HepG2 (cell line): ENCODE measurements at regions not wholly inside any gene's neighbourhood (a gene's known extent, or its start where the extent isn't known, plus 50 kb on each side); places are given as distances from the start of the nearest gene placed in this dataset.

ENCODE experiments used
- BHLHE40 ChIP-seq: IDR thresholded peaks from 2 replicates; pipeline ENCODE4 v1.6.1; 2011; ENCODE audit warnings: low read length, improper control_type of control experiment
- CTCF ChIP-seq: sonication (generic); formaldehyde crosslinking; IDR thresholded peaks from 2 replicates; pipeline ENCODE4 v1.5.0; 2020; ENCODE audit warnings: mild to moderate bottlenecking, missing genetic modification reagents, moderate library complexity
- KAT8 ChIP-seq: IDR thresholded peaks from 2 replicates; pipeline ENCODE4 v1.6.1; 2016; ENCODE audit warnings: missing genetic modification reagents, missing compliant biosample characterization
- KLF16 ChIP-seq, 2 experiments: sonication (generic) in 1 of 2; formaldehyde crosslinking in 1 of 2; IDR thresholded peaks; 2 replicates each; pipeline versions ENCODE4 v1.6.1 to v1.8.0; 2016 to 2023; ENCODE audit warnings: missing genetic modification reagents in 2 of 2, missing compliant biosample characterization in 1 of 2
- MAFK ChIP-seq, 2 experiments: IDR thresholded peaks in 1 of 2; conservative IDR thresholded peaks in 1 of 2; 2 replicates each; pipeline ENCODE4 v1.6.1; 2011; ENCODE audit warnings: improper control_type of control experiment in 2 of 2, low read length in 2 of 2
- MTA1 ChIP-seq: sonication (generic); formaldehyde crosslinking; IDR thresholded peaks from 2 replicates; pipeline ENCODE4 v1.4.0; 2020; ENCODE audit warnings: missing genetic modification reagents, mild to moderate bottlenecking, borderline replicate concordance
- NFATC3 ChIP-seq: sonication (generic); formaldehyde crosslinking; IDR thresholded peaks from 2 replicates; pipeline ENCODE4 v1.5.1; 2020; ENCODE audit warnings: mild to moderate bottlenecking, missing genetic modification reagents
- NFE2 ChIP-seq: sonication (generic); formaldehyde crosslinking; IDR thresholded peaks from 2 replicates; pipeline ENCODE4 v1.4.0; 2020; ENCODE audit warnings: missing genetic modification reagents
- NFE2L2 ChIP-seq: fragments of 150-350 bp; IDR thresholded peaks from 2 replicates; pipeline ENCODE4 v1.6.1; 2014; ENCODE audit warnings: low read length
- POLR2AphosphoS5 ChIP-seq: IDR thresholded peaks from 2 replicates; pipeline ENCODE4 v1.6.1; 2012; ENCODE audit warnings: low read depth, low read length
- SMAD3 ChIP-seq: sonication (generic); formaldehyde crosslinking; IDR thresholded peaks from 2 replicates; pipeline ENCODE4 v1.4.0; 2020; ENCODE audit warnings: missing genetic modification reagents
- ZFP90 ChIP-seq: sonication (generic); formaldehyde crosslinking; IDR thresholded peaks from 2 replicates; pipeline ENCODE4 v1.8.0; 2022; ENCODE audit warnings: missing genetic modification reagents, mild to moderate bottlenecking, inconsistent platforms, borderline replicate concordance
- ZNF280B ChIP-seq: sonication (generic); formaldehyde crosslinking; IDR thresholded peaks from 2 replicates; pipeline ENCODE4 v1.5.0; 2020; ENCODE audit warnings: missing genetic modification reagents, mild to moderate bottlenecking, borderline replicate concordance
- ZNF318 ChIP-seq: sonication (generic); formaldehyde crosslinking; IDR thresholded peaks from 2 replicates; pipeline ENCODE4 v1.4.0; 2020; ENCODE audit warnings: mild to moderate bottlenecking, missing genetic modification reagents

GRCh38 chr1:86273066-86273465 lies 116.5 kb upstream of the COL24A1 start:
- no peak for TF ChIP-seq CTCF
- TF ChIP-seq KAT8 (CRISPR knock-in tag), result no peak
- TF ChIP-seq MTA1 (CRISPR knock-in tag), result no peak
- TF ChIP-seq KLF16 (CRISPR knock-in tag; IDR thresholded peaks at IDR 0.05), result no peak
- no peak for TF ChIP-seq ZFP90 (CRISPR knock-in tag)
- TF ChIP-seq NFE2 (CRISPR knock-in tag), result no peak
- no peak for TF ChIP-seq NFE2L2
- TF ChIP-seq BHLHE40, result no peak
- no peak for TF ChIP-seq POLR2AphosphoS5
- no peak for TF ChIP-seq MAFK (conservative IDR thresholded peaks at IDR 0.05 in 1 of 2, IDR thresholded peaks at IDR 0.05 in 1 of 2; ENCODE audit: low read length in 2 of 2)
- TF ChIP-seq ZNF280B (CRISPR knock-in tag), result no peak
- no peak for TF ChIP-seq ZNF318 (CRISPR knock-in tag)
- no peak for TF ChIP-seq SMAD3 (CRISPR knock-in tag)
- no peak for TF ChIP-seq NFATC3 (CRISPR knock-in tag)
